Epithelial cell of esophagus (primary cell): ENCODE measurements at regions not wholly inside any gene's neighbourhood (a gene's known extent, or its start where the extent isn't known, plus 50 kb on each side); places are given as distances from the start of the nearest gene placed in this dataset.

ENCODE experiments used
- DNase-seq: peaks from one replicate; pipeline ENCODE4 v3.0.0; 2010; ENCODE audit warnings: low read depth
- H3K4me3 ChIP-seq: 2 replicates; pipeline ENCODE4 v1.5.1; 2011; ENCODE audit warnings: mild to moderate bottlenecking, low read length, control low read depth
- TF ChIP-seq, protein P1 (sequence below): IDR thresholded peaks from 2 replicates; pipeline ENCODE4 v1.5.1; 2011; ENCODE audit warnings: low read depth, mild to moderate bottlenecking, low read length, control low read depth, inconsistent platforms; ENCODE audit not compliant: insufficient read depth; ENCODE audit errors: missing control alignments

DNA sequence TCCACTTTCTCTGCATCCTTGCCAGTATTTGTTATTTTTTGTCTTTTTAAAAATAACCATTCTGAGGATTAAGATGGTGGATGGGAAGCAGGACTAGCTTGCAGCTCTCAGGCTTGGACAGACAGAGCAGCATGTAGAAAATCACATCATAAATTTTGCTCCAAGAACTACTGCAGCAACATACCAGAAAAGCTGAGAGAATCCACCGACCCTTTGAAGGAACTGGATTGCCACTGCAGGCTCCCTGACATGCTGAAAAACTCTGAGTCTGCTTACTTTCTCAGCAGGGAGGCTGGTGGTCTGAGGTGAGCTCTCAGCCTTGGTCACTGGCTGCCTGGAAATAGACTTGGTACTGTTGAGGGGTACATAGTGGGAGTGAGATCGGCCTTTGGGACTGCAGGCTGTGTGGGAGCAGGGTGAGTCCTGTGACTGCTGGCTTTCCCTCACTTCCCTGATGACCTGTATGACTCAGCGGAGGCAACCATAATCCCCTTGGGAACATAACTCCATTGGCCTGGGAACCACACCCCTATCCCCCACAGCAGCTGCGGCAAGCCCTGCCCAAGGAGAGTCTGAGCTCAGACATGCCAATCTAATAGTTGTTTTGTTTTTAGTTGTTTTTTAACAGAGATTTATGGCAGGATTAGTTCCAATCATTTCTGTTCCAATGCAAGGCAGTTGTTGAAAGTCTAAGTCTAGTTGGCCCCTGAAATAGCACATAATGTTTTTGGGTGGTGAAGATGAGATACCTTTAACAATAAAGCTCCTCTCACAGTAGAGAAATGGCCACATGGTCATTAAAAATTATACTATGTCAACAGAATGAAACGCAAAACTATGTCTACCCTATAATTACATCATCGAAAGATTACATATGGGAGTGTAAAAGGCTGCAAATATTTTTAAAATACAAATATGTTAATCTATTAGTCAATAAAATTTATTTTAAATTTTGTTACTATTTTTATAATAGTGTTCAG is 414.2 kb upstream of the CHAC2 start:
- H3K4me3 ChIP-seq, result no peak overlapping the region
- DNase-seq, result peak; percentile 81
- TF ChIP-seq, protein P1, sequence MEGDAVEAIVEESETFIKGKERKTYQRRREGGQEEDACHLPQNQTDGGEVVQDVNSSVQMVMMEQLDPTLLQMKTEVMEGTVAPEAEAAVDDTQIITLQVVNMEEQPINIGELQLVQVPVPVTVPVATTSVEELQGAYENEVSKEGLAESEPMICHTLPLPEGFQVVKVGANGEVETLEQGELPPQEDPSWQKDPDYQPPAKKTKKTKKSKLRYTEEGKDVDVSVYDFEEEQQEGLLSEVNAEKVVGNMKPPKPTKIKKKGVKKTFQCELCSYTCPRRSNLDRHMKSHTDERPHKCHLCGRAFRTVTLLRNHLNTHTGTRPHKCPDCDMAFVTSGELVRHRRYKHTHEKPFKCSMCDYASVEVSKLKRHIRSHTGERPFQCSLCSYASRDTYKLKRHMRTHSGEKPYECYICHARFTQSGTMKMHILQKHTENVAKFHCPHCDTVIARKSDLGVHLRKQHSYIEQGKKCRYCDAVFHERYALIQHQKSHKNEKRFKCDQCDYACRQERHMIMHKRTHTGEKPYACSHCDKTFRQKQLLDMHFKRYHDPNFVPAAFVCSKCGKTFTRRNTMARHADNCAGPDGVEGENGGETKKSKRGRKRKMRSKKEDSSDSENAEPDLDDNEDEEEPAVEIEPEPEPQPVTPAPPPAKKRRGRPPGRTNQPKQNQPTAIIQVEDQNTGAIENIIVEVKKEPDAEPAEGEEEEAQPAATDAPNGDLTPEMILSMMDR, result no peak

DNA sequence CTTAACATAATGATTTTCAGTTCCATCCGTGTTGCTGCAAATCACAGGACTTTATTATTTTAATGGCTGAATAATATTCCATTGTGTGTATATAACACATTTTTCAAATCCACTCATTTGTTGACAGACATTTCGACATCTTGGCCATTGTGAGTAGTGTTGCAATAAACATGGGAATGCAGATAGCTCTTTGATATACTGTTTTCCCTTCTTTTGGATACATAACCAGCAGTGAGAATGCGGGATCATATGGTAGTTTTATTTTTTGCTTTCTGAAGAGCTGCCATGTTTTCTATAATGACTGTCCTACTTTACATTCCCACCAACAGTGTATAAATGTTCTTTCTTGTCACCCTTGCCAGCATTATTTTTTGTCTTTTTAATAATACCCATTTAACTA is 420.3 kb upstream of the CHAC2 start:
- TF ChIP-seq, protein P1, result no peak
- H3K4me3 ChIP-seq, result no peak overlapping the region
- DNase-seq, result peak; percentile 46

DNA sequence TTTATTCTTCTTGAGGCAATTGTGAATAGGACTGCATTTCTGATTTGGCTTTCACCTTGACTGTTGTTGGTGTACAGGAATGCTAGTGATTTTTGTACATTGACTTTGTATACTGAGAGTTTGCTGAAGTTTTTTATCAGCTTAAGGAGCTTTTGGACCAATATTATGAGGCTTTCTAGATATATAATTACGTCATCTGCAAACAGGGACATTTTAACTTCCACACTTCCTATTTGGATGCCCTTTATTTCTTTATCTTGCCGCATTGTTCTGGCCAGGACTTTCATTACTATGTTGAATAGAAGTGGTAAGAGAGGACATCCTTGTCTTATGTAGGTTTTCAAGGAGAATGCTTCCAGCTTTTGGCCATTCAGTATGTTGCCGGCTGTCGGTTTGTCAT is 425.4 kb upstream of the CHAC2 start:
- TF ChIP-seq, protein P1, result no peak
- no peak for DNase-seq
- H3K4me3 ChIP-seq, result no peak overlapping the region

DNA sequence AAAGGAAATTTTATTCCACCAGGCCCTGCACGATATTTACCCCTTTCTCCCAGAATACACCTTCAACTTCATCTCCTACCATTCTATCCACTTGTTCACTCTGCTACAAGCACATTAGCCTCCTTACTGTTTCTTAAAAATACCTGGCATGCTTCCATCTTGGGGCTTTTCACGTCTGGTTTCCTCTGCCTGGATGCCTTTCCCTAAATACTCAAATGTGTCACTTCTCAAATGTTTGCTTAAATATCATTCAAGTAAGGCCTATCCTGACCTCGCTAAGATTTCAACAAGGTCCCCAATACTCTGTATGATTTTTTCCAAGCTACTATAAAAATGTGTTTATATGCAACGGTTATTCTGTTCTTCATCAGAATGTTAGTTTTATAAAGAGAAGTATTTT is 433.0 kb upstream of the CHAC2 start:
- TF ChIP-seq, protein P1, result no peak
- no peak overlapping the region for H3K4me3 ChIP-seq
- no peak for DNase-seq

DNA sequence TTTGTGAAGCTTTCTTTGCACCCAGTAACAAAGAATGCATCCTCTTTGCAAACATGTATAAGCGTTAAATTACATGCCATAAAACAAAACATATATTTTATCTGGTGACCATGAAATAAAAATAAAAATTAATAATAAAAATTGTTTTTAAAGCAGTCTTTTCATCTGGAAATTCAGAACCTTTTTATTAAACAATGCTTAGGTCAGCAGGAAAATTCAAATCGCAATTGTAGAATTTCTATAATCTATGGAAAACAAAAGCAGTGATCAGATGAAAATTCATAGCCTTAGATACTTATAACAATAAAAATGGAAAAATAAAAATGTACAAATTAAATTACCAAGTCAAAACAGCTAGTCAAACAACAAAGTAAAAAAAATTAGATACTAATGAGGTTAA is 435.9 kb upstream of the CHAC2 start:
- H3K4me3 ChIP-seq, result no peak overlapping the region
- TF ChIP-seq, protein P1, result no peak
- no peak for DNase-seq

DNA sequence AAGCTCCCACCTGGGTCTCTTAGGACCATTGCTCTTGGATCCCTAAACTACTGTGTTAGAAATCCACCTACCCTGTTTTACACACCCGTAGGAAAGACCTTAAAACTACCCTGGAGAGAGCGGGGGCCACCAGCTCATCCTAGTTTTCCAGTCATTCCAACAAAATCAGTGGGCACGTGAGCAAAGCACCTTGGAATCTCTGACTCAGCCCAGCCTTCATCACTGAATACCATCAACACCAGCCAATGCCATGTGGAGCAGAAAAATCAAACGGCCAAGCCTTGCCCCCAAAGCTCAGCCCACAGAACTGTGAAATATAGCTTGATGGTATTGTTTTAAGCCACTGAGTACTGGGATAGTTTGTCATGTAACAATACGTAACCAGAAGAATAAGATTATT is 449.7 kb upstream of the CHAC2 start:
- TF ChIP-seq, protein P1, result no peak
- peak; percentile 33 for DNase-seq
- no peak overlapping the region for H3K4me3 ChIP-seq

DNA sequence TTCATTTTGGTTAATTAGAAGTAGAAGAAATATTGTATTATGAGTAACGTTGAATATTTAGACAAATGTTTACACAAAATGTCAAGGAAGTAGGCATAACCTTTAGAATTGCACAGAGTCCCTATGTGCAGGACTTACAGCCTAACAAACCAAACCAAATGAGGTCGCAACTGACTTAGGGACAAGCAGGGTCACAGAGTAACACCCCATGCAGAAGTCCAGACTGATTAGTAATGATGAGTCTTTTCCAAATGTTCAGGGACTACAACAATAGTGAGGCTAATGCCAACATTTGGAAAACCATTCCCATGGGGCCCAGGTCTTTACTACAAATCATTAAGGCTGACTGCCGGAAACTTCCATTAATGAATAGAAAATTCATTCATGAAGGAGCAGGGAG is 452.5 kb upstream of the CHAC2 start:
- peak; percentile 13 for DNase-seq
- TF ChIP-seq, protein P1, result no peak
- H3K4me3 ChIP-seq, result no peak overlapping the region
